GM21526 (cell line): ENCODE measurements at regions not wholly inside any gene's neighbourhood (a gene's known extent, or its start where the extent isn't known, plus 50 kb on each side); places are given as distances from the start of the nearest gene placed in this dataset.
"Not testable (repeated sequence)": the region's sequence is repeated elsewhere in the genome, so short reads cannot be mapped to it uniquely, and the experiment has no call there.

ENCODE experiments used
- ATAC-seq: cut with Tn5 transposase; IDR thresholded peaks from one replicate; pipeline ENCODE4 v1.9.1; 2021; ENCODE audit warnings: moderate library complexity; ENCODE audit not compliant: unreplicated experiment, low FRiP score

DNA sequence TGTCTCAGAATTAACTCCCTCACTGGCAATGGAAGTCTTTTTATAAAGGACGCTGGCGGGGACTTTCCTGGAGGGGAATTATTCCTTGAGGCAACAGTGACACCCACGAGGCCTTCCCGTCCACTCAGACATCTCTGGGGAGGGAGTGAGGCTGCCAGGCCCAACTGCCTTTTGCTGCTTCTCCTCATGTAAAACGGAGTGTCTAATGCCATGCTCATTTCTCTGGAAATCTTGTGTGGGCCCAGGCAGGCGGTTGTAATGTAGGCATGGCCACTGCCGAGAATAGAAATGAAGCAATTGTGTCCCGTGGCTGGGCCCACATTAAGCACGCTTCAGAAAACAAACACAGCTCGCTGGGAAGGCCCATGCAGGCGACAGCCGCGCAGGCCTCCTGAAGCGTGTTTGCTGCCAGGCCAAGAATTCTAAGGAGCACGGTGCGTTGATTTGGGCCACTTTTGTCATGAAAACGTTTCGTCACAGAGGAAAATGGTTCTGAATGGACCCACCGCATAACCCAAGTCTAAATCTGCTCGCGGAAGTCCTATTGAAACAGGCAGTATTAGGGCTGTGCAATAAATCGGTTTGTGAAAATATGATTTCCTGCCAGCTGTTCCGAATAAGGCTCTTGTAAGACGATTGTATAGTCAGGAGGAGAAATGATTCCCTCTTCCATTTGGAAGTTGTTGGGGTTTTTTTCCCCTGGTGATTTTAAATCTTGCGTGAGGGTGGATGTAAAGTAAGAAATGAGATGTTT, 104.2 kb upstream of the CHST15 start:
- no peak for ATAC-seq

DNA sequence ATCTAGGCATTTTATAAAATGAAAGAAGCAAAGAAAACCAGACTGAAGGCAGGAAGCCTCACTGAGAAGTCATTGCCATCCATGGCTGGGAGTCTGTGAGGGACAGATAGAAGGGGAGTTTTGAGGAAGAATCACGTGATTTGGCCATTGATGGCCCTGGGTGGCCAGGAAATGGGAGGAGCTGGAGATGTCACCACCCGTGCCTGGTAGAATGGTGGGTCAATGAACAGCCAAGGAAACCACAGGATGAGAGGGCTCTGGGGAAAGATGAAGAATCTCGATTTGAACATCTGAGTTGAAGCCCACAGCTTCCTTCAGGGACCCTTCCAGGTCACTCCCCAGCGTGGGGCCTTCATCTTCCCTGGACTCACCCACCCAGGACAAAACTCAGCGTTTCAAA, 103.3 kb upstream of the CHST15 start:
- ATAC-seq: no peak

DNA sequence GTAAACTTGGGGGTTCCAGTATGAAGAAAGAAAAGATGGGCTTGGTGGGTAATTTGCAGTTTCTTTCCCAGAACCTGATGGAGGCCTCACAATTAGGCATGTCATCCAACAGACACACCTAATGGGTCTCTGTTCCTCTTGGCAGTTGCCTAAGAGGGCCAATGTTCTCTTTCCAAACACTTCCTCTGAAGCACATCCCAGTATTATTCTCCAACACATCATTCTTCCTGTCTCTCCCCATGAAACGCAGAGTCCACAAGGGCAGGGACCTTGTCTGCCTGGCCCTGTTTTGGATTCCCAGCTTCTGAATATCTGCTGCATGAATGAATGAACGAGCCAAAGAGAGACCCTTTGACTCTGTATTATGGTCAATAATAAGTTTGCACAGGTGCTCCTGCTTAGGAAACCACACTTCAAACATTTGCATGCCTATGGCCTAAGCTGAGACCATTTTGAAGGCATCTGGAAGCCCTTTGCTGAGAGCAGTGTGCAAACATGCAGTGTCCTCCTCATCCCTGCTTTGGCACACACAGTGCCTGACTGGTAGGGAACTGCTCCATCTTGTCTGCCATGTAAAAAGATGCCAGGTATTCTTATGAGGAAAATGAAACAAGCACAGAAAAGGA, 100.9 kb upstream of the CHST15 start:
- no peak for ATAC-seq

DNA sequence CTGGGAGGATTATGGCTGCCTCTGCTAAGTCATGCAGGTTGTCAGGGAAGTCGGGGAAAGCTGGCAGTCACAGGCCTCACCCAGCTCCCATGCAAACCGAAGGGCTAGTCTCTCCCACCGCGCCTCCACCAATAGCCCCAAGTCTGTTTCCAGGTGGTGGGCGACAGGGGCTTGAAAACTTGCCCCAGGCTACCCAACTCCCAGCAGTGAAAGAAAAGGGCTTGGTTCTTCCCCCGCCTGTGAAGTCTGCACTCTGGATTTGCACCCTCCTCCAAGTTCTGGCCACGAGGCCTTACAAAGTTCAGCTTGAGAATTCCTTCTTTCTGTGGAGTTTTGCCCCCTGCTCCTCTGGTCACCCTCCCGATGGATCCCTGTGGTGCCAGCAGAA, 99.9 kb upstream of the CHST15 start:
- ATAC-seq: no peak

DNA sequence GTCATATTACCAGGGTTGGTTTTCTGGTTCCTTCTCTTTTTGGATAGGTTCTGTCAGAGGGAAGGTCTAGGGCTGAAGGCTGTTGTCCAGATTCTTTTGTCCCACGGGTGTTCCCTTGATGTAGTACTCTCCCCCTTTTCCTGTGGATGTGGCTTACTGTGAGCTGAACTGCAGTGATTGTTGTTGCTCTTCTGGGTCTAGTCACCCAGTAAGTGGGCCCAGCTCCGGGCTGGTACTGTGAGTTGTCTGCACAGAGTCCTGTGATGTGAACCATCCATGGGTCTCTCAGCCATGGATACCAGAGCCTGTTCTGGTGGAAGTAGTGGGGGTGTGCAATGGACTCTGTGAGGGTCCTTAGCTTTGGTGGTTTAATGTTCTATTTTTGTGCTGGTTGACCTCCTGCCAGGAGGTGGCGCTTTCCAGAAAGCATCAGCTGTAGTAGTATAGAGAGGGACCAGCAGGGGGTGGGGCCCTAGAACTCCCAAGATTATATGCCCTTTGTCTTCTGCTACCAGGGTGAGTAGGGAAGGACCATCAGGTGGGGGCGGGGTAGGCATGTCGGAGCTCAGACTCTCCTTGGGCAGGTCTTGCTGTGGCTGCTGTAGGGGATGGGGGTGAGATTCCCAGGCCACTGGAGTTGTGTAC, 99.4 kb upstream of the CHST15 start:
- not testable (repeated sequence) for ATAC-seq

DNA sequence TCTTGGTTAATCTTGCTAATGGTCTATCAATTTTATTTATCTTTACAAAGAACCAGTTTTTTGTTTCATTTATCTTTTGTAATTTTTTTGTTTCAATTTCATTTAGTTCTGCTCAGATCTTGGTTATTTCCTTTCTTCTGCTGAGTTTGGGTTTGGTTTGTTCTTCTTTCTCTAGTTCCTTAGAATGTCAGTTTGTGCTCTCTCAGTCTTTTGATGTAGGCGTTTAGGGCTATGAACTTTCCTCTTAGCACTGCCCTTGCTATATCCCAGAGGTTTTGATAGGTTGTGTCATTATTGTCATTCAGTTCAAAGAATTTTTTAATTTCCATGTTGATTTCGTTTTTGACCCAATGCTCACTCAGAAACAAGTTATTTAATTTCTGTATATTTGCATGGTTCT, 97.1 kb upstream of the CHST15 start:
- not testable (repeated sequence) for ATAC-seq

DNA sequence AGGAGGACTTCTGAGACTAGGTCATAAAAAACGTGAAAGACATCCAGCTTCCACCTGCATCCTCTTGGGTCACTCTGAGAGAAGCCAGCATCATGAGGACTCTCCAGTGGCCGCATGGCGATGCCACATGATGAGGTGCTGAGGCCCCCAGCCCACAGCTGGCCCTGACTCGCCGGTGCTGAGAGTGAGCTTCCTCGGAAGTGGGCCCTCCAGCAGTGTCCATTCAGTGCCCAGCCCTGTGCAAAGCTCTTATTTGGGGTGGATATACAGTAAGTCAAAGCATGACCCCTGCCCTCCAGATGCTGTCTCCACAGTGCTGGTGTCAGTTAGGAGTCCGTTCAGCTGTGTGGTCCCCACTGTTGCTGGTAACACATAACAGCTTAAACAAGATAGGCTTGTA, 93.6 kb upstream of the CHST15 start:
- no peak for ATAC-seq

DNA sequence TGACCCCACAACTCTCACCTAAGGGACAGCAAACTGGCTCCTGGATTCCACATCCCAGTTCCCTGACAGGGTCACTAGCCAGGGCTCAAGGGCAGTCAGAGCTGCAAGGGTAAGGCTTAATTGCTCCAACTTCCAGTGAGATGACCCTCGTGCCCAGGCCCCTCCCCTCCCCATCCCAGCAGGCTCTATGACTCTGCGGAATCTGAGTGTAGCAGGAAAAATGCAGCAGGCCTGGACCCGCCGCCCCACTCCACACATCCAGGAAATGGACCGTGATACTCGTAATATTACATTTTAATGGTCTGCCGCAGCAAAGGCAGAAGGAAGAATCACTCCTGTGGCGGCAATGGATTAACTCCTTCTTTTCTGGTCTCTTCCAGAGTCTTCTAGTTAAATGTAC, 91.7 kb upstream of the CHST15 start:
- no peak for ATAC-seq

DNA sequence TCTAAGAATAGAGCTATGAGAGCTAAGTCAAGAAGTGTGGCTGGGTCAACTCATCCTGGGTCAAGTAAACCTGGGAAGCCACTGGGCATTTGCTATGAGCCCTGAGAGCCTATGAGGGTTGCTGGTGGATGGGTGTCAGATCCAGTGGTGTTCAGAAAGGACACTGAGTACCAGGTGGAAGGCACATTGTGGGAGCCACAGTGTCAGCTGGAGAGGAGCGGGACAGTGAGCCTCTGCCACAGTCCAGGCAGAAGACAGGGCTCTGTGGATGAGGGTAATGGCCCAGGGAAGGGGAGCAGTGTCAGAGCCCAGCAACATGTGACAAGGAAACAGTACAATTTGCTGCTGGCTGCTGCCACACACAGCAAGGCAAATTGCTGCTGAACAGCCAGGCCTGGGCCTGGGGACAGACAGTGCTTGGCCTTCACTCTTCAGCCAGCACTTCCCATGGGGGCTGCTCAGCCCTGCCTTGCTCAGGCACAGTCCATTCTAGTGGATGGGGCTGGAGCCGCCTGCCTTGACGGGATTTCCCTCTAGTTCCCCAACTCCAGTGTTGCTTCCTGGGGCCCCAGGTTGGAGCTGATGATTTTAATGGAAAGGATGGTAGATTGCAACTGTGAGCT, 90.9 kb upstream of the CHST15 start:
- ATAC-seq: no peak

DNA sequence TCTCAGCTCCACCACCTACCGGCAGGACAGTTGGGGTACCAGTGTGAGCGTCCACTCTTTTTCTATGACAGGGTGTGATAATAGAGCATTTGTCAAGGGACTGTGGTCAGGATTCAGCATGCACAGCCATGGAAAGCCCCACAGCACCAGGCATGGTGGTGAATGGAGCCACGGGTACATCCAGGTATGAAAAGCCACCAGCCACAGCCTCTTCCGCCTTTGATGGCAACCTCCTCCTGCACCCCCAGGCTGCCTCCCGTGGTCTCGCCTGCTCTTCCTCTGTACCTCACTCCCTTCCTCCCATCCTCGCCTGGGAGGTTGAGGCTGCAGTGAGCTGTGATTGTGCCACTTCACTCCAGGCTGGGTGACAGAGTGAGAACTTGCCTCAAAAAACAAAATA, 90.2 kb upstream of the CHST15 start:
- ATAC-seq: no peak

DNA sequence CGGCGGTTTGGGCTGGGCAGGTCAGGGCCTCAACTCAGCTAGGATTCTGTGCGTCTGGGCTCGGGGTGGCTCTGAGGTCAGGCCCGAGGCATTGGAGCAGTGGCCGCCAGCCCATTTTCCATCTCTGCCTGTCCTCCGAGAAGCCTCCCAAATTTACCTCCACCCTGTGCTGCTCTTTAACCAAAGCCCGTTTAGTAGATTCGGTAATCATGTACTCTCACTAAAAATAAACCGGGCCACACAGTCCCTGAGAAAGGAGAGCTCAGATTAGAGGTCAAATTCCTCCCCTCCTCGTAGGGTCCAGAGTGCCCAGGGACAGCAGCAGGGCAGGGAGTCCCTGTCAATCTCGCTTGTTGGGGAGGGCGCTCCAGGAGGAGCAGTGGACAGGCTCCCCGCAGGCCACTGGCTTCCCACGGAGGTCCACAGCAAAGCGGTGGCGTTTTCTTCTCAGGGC, 88.7 kb upstream of the CHST15 start:
- no peak for ATAC-seq

DNA sequence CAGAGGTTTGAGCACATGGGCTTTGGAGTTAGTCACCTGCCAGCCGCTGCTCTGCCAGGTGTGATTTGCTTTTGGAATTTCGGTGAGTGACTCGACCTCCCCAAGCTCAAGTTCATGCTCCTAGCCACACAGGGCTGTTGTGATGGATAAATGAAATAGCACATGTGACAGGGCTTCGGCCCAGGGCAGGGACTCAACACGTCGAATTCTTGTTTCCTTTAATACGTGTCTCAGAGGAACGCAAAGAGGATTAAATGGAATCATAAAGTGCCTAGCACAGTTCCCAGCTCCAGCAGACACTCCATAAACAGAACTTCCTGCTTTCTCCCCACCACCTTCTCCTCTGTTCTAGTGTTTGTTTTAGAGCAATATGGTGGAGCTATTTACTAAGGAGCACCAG, 88.3 kb upstream of the CHST15 start:
- no peak for ATAC-seq

DNA sequence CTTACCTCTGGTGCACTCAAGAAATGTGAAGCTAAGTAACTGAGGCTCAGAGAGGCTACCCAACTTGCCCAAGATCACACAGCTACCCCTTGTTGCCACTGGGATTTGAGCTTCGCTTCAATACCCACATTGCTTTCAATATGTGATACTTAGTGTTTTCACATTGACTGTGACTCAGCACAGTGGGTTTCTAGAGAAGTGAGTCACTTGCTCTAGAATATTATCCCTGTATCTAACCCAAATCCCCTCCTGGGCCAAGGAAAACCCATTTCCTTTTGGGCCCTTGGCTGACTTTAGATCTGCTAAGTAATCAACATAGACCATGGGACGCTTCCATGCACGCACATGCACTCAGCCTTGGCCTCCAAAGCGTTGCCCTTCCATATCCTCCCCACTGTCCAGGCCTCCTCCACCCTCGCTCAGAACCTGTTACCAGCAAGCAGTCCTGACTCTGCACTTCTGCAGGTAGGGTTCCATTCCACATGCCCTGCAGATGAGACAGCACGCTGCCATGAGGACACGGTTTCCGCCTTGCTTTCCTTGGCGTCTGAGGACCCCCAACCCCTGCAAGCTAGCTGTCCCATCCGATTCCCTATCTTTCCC, 87.7 kb upstream of the CHST15 start:
- no peak for ATAC-seq

DNA sequence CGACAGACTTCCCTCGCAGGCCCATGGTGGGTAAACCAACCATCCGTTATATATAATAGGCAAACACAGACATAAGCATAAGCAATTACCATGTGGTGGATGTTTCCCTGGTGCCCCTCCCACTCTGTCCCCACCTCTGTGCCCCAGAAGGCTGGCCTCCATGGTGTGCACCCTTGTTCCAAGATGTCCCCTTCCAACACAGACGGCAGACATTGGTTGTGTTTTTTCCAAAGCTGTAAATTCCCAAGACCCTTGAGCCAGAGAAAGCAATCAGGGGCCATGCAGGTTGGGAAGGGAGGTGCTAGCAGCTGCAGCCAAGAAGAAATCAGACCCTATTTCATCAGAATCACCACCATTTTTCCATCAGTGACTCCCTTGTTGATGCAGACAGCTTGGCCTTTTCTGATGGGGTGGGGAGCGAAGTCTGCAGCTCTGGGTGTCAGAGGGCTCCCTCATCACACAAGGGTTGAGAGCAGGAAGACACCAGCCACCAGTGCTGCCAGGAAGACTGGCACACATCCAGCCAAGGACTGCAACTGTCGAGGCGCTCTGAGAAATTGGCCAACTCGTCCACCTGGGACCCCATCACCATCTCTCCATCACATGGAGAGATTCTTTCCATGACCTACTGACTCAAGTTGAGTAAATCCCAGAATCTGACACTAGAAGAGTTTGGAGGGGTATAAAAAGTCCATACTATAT, 86.8 kb upstream of the CHST15 start:
- no peak for ATAC-seq

DNA sequence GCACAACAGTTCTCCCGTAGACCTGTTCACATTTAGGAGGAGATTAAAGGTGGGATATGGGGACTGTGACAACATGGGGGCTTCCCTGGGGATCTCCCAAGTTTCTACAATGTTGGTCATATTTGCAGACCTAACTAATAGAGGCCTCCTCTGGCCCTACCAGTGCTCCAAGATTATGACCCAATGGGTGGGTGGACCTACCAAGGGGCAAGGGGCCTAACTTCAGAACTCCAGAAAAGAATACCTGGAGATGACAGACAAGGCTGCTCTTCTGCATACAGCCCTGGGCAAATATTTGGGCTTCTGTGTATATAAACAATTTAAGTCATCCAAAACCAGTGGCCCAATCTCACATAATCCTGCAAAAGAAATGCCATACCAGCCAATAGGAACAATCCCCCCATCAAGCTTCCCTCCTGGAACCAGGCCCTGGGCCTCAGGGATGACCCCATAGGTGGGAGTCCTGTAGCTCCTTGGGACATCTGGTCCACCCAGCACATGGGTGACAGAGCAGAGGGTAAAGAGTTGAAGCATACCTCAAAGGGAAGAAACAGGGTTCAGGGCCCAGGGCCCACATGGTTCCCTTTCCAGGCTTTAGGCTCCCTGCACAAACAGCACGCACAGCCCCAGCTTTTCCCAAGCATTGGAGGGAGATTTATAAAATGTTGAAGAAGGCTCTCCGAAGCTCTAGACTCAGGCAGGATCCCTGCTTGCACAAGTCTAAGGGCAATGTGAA, 86.1 kb upstream of the CHST15 start:
- no peak for ATAC-seq

DNA sequence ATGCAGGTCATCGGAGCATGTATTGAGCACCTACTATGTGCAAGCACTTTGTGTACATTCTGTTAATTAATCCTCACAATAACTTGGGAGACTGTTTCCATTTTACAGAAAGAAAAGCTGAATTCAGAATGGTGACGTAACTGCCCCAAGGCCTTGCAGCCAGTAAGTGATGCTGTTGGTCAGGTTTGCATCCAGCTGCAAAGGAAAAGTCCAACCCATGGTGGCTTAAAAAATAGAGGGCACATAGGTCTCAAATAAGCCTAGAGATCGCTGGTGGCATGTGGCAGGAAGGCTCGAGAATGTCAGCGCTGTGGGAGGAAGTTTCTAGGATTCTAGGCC, 83.8 kb upstream of the CHST15 start:
- ATAC-seq: no peak

DNA sequence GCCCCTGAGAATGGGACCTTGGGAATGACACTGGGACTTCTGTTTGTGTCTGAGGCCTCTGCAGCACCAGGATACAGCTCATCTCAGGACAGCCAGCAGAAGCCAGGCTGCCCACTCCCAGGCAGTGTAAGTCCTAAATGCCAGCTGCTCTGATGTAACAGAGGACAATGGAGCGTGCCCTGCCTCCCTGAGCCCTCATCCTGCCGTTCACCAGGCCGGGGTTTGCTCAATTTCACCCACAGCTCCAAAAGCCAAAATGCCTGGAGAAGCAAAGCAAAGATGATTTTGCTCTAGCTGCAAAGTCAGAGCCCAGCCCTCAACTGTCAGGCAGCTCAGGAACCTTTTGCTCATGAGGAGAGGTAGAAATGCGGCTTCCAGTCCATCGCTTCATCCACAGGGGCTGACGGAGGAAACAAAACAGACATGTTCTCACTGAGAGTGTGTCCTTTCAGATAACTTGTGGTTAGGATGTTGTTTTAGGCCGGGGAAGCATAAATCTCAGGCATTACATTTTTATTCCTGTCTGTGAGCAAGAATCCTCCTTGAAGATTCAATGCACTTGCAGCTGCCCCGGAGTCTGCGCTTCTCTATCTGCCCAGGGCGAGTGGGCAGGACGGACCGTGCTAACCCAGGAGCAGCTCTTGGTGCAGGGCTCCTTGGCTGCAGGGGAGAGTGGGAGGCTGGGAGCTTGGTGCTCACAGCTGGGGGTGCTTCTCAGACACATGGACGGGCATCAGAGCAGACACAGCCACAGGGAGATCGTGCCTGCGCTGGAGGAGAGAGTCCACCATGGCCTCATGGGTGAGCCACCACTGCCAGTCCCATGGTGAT, 83.2 kb upstream of the CHST15 start:
- no peak for ATAC-seq

DNA sequence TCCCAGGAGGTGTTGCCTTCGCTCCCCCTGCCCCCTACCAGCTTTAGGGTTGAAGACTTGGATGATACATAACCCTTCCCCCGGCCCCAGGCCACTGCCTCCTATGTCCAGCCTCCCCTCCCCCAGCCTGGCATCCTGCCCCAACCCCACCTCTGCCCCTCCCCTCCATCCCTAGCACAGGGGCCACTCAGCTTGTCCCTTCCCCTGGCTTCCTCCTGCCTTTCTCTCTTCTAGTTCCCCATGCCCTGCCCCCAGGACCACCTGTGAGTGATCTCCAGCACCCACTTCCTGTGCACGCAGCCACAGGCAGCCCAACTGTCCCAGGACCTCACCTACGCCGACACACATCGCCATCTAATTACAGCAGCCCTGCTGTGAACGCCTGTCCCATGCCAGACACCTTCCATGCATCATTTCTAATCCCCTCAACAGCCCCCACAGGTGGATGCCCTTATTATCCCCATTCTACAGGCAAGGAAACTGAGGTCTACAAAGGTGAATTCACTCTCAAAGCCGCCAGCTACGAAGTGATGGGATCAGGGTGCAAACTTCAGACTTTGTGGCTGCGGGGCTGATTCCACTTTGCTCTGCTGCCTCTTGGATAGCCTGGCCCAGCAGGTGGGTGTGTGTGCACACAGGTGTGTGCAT, 82.4 kb upstream of the CHST15 start:
- no peak for ATAC-seq
